IMR-90 (cell line): ENCODE measurements at regions not wholly inside any gene's neighbourhood (a gene's known extent, or its start where the extent isn't known, plus 50 kb on each side); places are given as distances from the start of the nearest gene placed in this dataset.

ENCODE experiments used
- ATAC-seq: fragments of 200-7000 bp; cut with Tn5 transposase; 2 replicates; pipeline ENCODE4 v1.9.1; 2020; ENCODE audit warnings: low read depth, mild to moderate bottlenecking, moderate library complexity
- BruUV-seq: library from RNA; stranded (reverse); fragments of 400-500 nt; replicated peaks from 2 replicates; lab custom pipeline; 2021; lab: Mats Ljungman, UMichigan
- CTCF ChIA-PET: fragments of 300-600 bp; formaldehyde crosslinking; extraction: SDS; loops from one replicate; lab custom pipeline; 2021; ENCODE audit warnings: antibody characterized with exemption; lab: Yijun Ruan, JAX
- POLR2A ChIA-PET: fragments of 300-600 bp; sonication (Branson Sonifier 250); formaldehyde crosslinking; loops from one replicate; lab custom pipeline; 2022; ENCODE audit warnings: antibody characterized with exemption; ENCODE audit not compliant: unreplicated experiment; lab: Charles Lee
- DNase-seq: peaks from one replicate; pipeline ENCODE4 v3.0.0; 2013
- H2AFZ ChIP-seq: replicated peaks from 2 replicates; pipeline ENCODE3; 2013; ENCODE audit warnings: low read length, mild to moderate bottlenecking; ENCODE audit not compliant: poor library complexity
- H2AK5ac ChIP-seq: 2 replicates; pipeline ENCODE4 v1.6.1; 2013; ENCODE audit warnings: low read depth, low read length, inconsistent platforms
- H2AK9ac ChIP-seq: replicated peaks from 2 replicates; pipeline ENCODE3; 2013; ENCODE audit warnings: mild to moderate bottlenecking, low read depth, low read length, moderate library complexity; ENCODE audit not compliant: poor library complexity
- H2BK120ac ChIP-seq: 2 replicates; pipeline ENCODE4 v1.6.1; 2013; ENCODE audit warnings: low read depth, low read length, inconsistent platforms
- H2BK15ac ChIP-seq: 3 replicates; pipeline ENCODE4 v1.6.1; 2013; ENCODE audit warnings: low read depth, low read length, inconsistent platforms
- H2BK20ac ChIP-seq: 2 replicates; pipeline ENCODE4 v1.6.1; 2013; ENCODE audit warnings: low read depth, mild to moderate bottlenecking, inconsistent platforms, low read length, moderate library complexity
- H2BK5ac ChIP-seq: 2 replicates; pipeline ENCODE4 v1.6.1; 2013; ENCODE audit warnings: mild to moderate bottlenecking, low read depth, low read length, inconsistent platforms; ENCODE audit not compliant: poor library complexity, severe bottlenecking
- H3K14ac ChIP-seq: replicated peaks from 2 replicates; pipeline ENCODE4 v1.6.1; 2013; ENCODE audit warnings: low read depth, low read length, inconsistent platforms
- H3K18ac ChIP-seq: 2 replicates; pipeline ENCODE4 v1.6.1; 2013; ENCODE audit warnings: low read depth, low read length, control low read depth
- H3K23ac ChIP-seq: 2 replicates; pipeline ENCODE4 v1.6.1; 2013; ENCODE audit warnings: low read depth, low read length, inconsistent platforms
- H3K27ac ChIP-seq: 2 replicates; pipeline ENCODE4 v1.5.1; 2013; ENCODE audit warnings: mild to moderate bottlenecking, control low read depth, low read length; ENCODE audit not compliant: insufficient read depth
- H3K27me3 ChIP-seq: 2 replicates; pipeline ENCODE4 v1.6.1; 2013; ENCODE audit warnings: low read length; ENCODE audit not compliant: control insufficient read depth, insufficient read depth
- H3K36me3 ChIP-seq: 2 replicates; pipeline ENCODE4 v1.6.1; 2013; ENCODE audit warnings: low read length, mixed read lengths; ENCODE audit not compliant: control insufficient read depth, insufficient read depth
- H3K4ac ChIP-seq: 2 replicates; pipeline ENCODE4 v1.6.1; 2013; ENCODE audit warnings: low read depth, low read length, inconsistent platforms
- H3K4me1 ChIP-seq: 2 replicates; pipeline ENCODE4 v1.6.1; 2013; ENCODE audit warnings: low read length, mixed read lengths; ENCODE audit not compliant: control insufficient read depth, insufficient read depth
- H3K4me2 ChIP-seq: 2 replicates; pipeline ENCODE4 v1.6.1; 2013; ENCODE audit warnings: low read depth, mild to moderate bottlenecking, control low read depth, low read length, moderate library complexity
- H3K4me3 ChIP-seq: 2 replicates; pipeline ENCODE4 v1.5.1; 2013; ENCODE audit warnings: low read depth, mild to moderate bottlenecking, control low read depth, low read length, moderate library complexity; ENCODE audit not compliant: insufficient read depth
- H3K56ac ChIP-seq: 2 replicates; pipeline ENCODE4 v1.6.1; 2013; ENCODE audit warnings: low read length, inconsistent platforms; ENCODE audit not compliant: insufficient read depth; ENCODE audit errors: extremely low read depth
- H3K79me1 ChIP-seq, 2 experiments: 2 replicates each; pipeline ENCODE4 v1.6.1; 2013; ENCODE audit warnings: low read length in 2 of 2, inconsistent platforms in 1 of 2, low read depth in 1 of 2
- H3K9ac ChIP-seq: 2 replicates; pipeline ENCODE4 v1.6.1; 2013; ENCODE audit warnings: low read depth, low read length, control low read depth
- H3K9me1 ChIP-seq: 2 replicates; pipeline ENCODE4 v1.6.1; 2013; ENCODE audit warnings: low read length, inconsistent platforms; ENCODE audit not compliant: insufficient read depth
- H3K9me3 ChIP-seq: 2 replicates; pipeline ENCODE4 v1.6.1; 2013; ENCODE audit warnings: low read length; ENCODE audit not compliant: control insufficient read depth, insufficient read depth
- H4K20me1 ChIP-seq: 2 replicates; pipeline ENCODE4 v1.6.1; 2013; ENCODE audit warnings: low read length, inconsistent platforms; ENCODE audit not compliant: insufficient read depth
- H4K5ac ChIP-seq: 2 replicates; pipeline ENCODE4 v1.6.1; 2013; ENCODE audit warnings: mild to moderate bottlenecking, low read depth, low read length, control low read depth
- H4K8ac ChIP-seq, 2 experiments: 2 replicates each; pipeline ENCODE4 v1.6.1; 2013; ENCODE audit warnings: low read depth in 2 of 2, low read length in 2 of 2, control low read depth in 1 of 2, inconsistent platforms in 1 of 2
- H4K91ac ChIP-seq: 2 replicates; pipeline ENCODE4 v1.6.1; 2013; ENCODE audit warnings: low read depth, low read length, inconsistent platforms; ENCODE audit not compliant: insufficient read depth
- BHLHE40 ChIP-seq: fragments of 150-350 bp; IDR thresholded peaks from 2 replicates; pipeline ENCODE4 v1.6.1; 2016; ENCODE audit warnings: mild to moderate bottlenecking, low read depth, low read length
- CEBPB ChIP-seq: IDR thresholded peaks from 2 replicates; pipeline ENCODE4 v1.6.1; 2012; ENCODE audit warnings: low read depth, low read length, improper control_type of control experiment
- CHD1 ChIP-seq: IDR thresholded peaks from 2 replicates; pipeline ENCODE4 v1.6.1; 2012; ENCODE audit warnings: low read depth, low read length, improper control_type of control experiment
- FOS ChIP-seq: fragments of 150-350 bp; IDR thresholded peaks from 2 replicates; pipeline ENCODE4 v1.6.1; 2016; ENCODE audit warnings: low read depth, low read length
- MAFK ChIP-seq: IDR thresholded peaks from 2 replicates; pipeline ENCODE4 v1.6.1; 2012; ENCODE audit warnings: low read depth, low read length, improper control_type of control experiment
- MAZ ChIP-seq: IDR thresholded peaks from 2 replicates; pipeline ENCODE4 v1.6.1; 2012; ENCODE audit warnings: low read depth, mild to moderate bottlenecking, low read length, improper control_type of control experiment, moderate library complexity, borderline replicate concordance
- MXI1 ChIP-seq: IDR thresholded peaks from 2 replicates; pipeline ENCODE4 v1.6.1; 2012; ENCODE audit warnings: low read depth, mild to moderate bottlenecking, low read length, moderate library complexity, borderline replicate concordance
- NFE2L2 ChIP-seq: fragments of 150-350 bp; IDR thresholded peaks from 2 replicates; pipeline ENCODE4 v1.6.1; 2016; ENCODE audit warnings: low read depth, mild to moderate bottlenecking, low read length
- POLR2A ChIP-seq: IDR thresholded peaks from 2 replicates; pipeline ENCODE4 v1.6.1; 2012; ENCODE audit warnings: mild to moderate bottlenecking, low read depth, low read length
- RAD21 ChIP-seq: IDR thresholded peaks from 2 replicates; pipeline ENCODE4 v1.6.1; 2012; ENCODE audit warnings: low read length, improper control_type of control experiment
- RCOR1 ChIP-seq: IDR thresholded peaks from 2 replicates; pipeline ENCODE4 v1.6.1; 2012; ENCODE audit warnings: mild to moderate bottlenecking, low read length, improper control_type of control experiment; ENCODE audit not compliant: insufficient replicate concordance
- RFX5 ChIP-seq: IDR thresholded peaks from 2 replicates; pipeline ENCODE4 v1.8.0; 2012; ENCODE audit warnings: low read depth, mild to moderate bottlenecking, low read length, moderate library complexity
- SMC3 ChIP-seq: fragments of 150-350 bp; IDR thresholded peaks from 2 replicates; pipeline ENCODE4 v1.6.1; 2016; ENCODE audit warnings: low read depth, mild to moderate bottlenecking, antibody characterized with exemption, low read length, moderate library complexity
- WGBS, 2 experiments: methylation state at CpG; one replicate each; pipeline versions ENCODE4 v1.1.5 to v1.1.7; 2013; ENCODE audit warnings: missing lambda C conversion rate in 2 of 2; ENCODE audit not compliant: insufficient read length in 1 of 2; ENCODE audit errors: extremely low coverage in 2 of 2; 5-methylcytosine and 5-hydroxymethylcytosine counted together
- dilution Hi-C: fragments of 300-500 bp; cut with HindIII; formaldehyde crosslinking; loops from one replicate; pipeline ENCODE4 v1.14.3; 2018; ENCODE audit warnings: low sequenced_read_pairs; ENCODE audit not compliant: unreplicated experiment
- in situ Hi-C: fragments of 300-500 bp; cut with MboI; formaldehyde crosslinking; loops from 3 replicates; pipeline ENCODE4 v1.14.3; 2019; ENCODE audit warnings: low sequenced_read_pairs, inconsistent platforms, mixed read lengths
- intact Hi-C: fragments of 100-400 bp; cut with micrococcal nuclease; formaldehyde crosslinking; loops from 2 replicates; pipeline ENCODE4 v1.10.0; 2022
- TF ChIP-seq, protein P1 (sequence below): conservative IDR thresholded peaks from 2 replicates; pipeline ENCODE4 v1.5.1; 2012; ENCODE audit warnings: mild to moderate bottlenecking, low read depth, low read length, improper control_type of control experiment
- TF ChIP-seq, protein P2 (sequence below): fragments of 150-350 bp; IDR thresholded peaks from 2 replicates; pipeline ENCODE4 v1.6.1; 2016; ENCODE audit warnings: low read depth, mild to moderate bottlenecking, low read length, moderate library complexity, borderline replicate concordance
- TF ChIP-seq, protein P3 (sequence below): fragments of 150-350 bp; IDR thresholded peaks from 2 replicates; pipeline ENCODE4 v1.6.1; 2017; ENCODE audit warnings: mild to moderate bottlenecking, antibody characterized with exemption, low read length, low read depth

DNA sequence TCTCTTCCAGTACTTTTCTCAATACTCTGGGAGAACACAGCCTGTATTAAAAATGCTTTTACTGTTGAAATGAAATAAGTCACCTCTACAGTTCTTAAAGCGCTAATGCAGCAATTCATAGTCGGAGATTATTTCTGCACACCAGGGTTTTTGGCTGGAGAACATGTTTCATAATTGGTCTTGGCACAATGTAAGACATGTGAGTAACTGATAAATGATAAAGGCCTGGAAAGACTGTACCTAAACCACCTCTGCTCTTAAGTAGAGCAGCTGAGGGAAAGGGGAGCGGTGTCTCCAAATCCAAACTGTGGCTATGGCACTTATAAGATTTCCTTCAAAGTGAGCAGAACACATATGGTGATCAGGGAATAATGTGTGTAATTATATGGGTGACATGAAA, 390.3 kb upstream of the MBL2 start:
- no peak overlapping the region for H3K18ac ChIP-seq
- no peak overlapping the region for H4K5ac ChIP-seq
- in situ Hi-C loops, result no loop called here
- H3K36me3 ChIP-seq, result no peaks in the 10 kb centered on the region
- H3K4me3 ChIP-seq, result no peak overlapping the region
- H3K9ac ChIP-seq, result no peak overlapping the region
- no peak for DNase-seq
- no peak overlapping the region for H2BK15ac ChIP-seq
- no peak overlapping the region for H2BK5ac ChIP-seq
- H3K79me1 ChIP-seq, result no peaks in the 10 kb centered on the region
- POLR2A ChIA-PET, result no interaction called here
- no peaks in the 10 kb centered on the region for H3K4me1 ChIP-seq
- H3K14ac ChIP-seq, result no peak overlapping the region
- BruUV-seq, result no TSS peak
- H2AK5ac ChIP-seq, result no peak overlapping the region
- no peak overlapping the region for H3K56ac ChIP-seq
- H3K4me2 ChIP-seq, result no peak overlapping the region
- no peak overlapping the region for H3K4ac ChIP-seq
- no peak overlapping the region for H4K8ac ChIP-seq
- dilution Hi-C loops, result no loop called here
- intact Hi-C loops, result no loop called here
- H4K91ac ChIP-seq, result no peak overlapping the region
- no peak overlapping the region for H2AK9ac ChIP-seq
- no peak overlapping the region for H2BK120ac ChIP-seq
- H3K23ac ChIP-seq, result no peak overlapping the region
- CTCF ChIA-PET, result no interaction called here
- no peak overlapping the region for H2BK20ac ChIP-seq
- H3K27me3 ChIP-seq, result no peaks in the 10 kb centered on the region
- no peaks in the 10 kb centered on the region for H4K20me1 ChIP-seq
- no peaks in the 10 kb centered on the region for H3K9me1 ChIP-seq
- TF ChIP-seq, protein P1, sequence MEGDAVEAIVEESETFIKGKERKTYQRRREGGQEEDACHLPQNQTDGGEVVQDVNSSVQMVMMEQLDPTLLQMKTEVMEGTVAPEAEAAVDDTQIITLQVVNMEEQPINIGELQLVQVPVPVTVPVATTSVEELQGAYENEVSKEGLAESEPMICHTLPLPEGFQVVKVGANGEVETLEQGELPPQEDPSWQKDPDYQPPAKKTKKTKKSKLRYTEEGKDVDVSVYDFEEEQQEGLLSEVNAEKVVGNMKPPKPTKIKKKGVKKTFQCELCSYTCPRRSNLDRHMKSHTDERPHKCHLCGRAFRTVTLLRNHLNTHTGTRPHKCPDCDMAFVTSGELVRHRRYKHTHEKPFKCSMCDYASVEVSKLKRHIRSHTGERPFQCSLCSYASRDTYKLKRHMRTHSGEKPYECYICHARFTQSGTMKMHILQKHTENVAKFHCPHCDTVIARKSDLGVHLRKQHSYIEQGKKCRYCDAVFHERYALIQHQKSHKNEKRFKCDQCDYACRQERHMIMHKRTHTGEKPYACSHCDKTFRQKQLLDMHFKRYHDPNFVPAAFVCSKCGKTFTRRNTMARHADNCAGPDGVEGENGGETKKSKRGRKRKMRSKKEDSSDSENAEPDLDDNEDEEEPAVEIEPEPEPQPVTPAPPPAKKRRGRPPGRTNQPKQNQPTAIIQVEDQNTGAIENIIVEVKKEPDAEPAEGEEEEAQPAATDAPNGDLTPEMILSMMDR, result no peak
- TF ChIP-seq, protein P2, sequence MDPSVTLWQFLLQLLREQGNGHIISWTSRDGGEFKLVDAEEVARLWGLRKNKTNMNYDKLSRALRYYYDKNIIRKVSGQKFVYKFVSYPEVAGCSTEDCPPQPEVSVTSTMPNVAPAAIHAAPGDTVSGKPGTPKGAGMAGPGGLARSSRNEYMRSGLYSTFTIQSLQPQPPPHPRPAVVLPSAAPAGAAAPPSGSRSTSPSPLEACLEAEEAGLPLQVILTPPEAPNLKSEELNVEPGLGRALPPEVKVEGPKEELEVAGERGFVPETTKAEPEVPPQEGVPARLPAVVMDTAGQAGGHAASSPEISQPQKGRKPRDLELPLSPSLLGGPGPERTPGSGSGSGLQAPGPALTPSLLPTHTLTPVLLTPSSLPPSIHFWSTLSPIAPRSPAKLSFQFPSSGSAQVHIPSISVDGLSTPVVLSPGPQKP, result no peak
- no peak for TF ChIP-seq RCOR1
- TF ChIP-seq RFX5, result no peak
- no peak for TF ChIP-seq POLR2A
- TF ChIP-seq MAZ, result no peak
- TF ChIP-seq SMC3, result no peak
- TF ChIP-seq BHLHE40, result no peak
- TF ChIP-seq CEBPB, result no peak
- TF ChIP-seq NFE2L2, result no peak
- no peak for TF ChIP-seq CHD1
- TF ChIP-seq MXI1, result no peak
- no peak for TF ChIP-seq MAFK
- TF ChIP-seq FOS, result no peak
- no peak for TF ChIP-seq RAD21
- TF ChIP-seq, protein P3, sequence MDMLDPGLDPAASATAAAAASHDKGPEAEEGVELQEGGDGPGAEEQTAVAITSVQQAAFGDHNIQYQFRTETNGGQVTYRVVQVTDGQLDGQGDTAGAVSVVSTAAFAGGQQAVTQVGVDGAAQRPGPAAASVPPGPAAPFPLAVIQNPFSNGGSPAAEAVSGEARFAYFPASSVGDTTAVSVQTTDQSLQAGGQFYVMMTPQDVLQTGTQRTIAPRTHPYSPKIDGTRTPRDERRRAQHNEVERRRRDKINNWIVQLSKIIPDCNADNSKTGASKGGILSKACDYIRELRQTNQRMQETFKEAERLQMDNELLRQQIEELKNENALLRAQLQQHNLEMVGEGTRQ, result no peak
- H3K27ac ChIP-seq, result no peak overlapping the region
- no CpG with 5 or more reads among the region's 3 CpGs for WGBS, 2 experiments
- H2AFZ ChIP-seq, result no peak overlapping the region
- ATAC-seq, result no peak
- H3K9me3 ChIP-seq, result no peaks in the 10 kb centered on the region
